Caco-2 (cell line): ENCODE measurements at regions not wholly inside any gene's neighbourhood (a gene's known extent, or its start where the extent isn't known, plus 50 kb on each side); places are given as distances from the start of the nearest gene placed in this dataset.

ENCODE experiments used
- BruUV-seq: library from RNA; stranded (reverse); fragments of 400-500 nt; replicated peaks from 2 replicates; lab custom pipeline; 2021; lab: Mats Ljungman, UMichigan
- CTCF ChIA-PET: fragments of 300-600 bp; sonication (Branson Sonifier 250); formaldehyde crosslinking; loops from one replicate; lab custom pipeline; 2022; ENCODE audit warnings: antibody characterized with exemption; lab: Charles Lee
- POLR2A ChIA-PET: fragments of 300-600 bp; sonication (Branson Sonifier 250); formaldehyde crosslinking; loops from one replicate; lab custom pipeline; 2022; ENCODE audit warnings: antibody characterized with exemption; lab: Charles Lee
- DNase-seq, 2 experiments: peaks; one replicate each; pipeline versions ENCODE4 v3.0.0 to v3.0.0-alpha.2; 2020 to 2022
- H3K27me3 ChIP-seq: replicated peaks from 2 replicates; pipeline ENCODE4 v1.6.0; 2011; ENCODE audit warnings: low read length; ENCODE audit not compliant: control insufficient read depth, insufficient read depth
- H3K36me3 ChIP-seq: 2 replicates; pipeline ENCODE4 v1.5.1; 2011; ENCODE audit warnings: low read length; ENCODE audit not compliant: control insufficient read depth, insufficient read depth
- H3K4me1 ChIP-seq: fragments of 250-450 bp; sonication (Bioruptor Pico); 2 replicates; pipeline ENCODE4 v1.5.1; 2020; ENCODE audit warnings: mild to moderate bottlenecking
- H3K4me3 ChIP-seq: 2 replicates; pipeline ENCODE4 v1.5.1; 2011; ENCODE audit warnings: low read depth, mild to moderate bottlenecking, control low read depth, low read length
- H3K9me3 ChIP-seq: fragments of 250-450 bp; sonication (Bioruptor Pico); 2 replicates; pipeline ENCODE4 v1.5.1; 2020; ENCODE audit warnings: mild to moderate bottlenecking, moderate library complexity
- H3K27ac Mint-ChIP-seq: one replicate; pipeline ENCODE4 v1.8.0; 2022; ENCODE audit warnings: mixed read lengths; ENCODE audit not compliant: unreplicated experiment
- H3K27me3 Mint-ChIP-seq: one replicate; pipeline ENCODE4 v1.8.0; 2022; ENCODE audit warnings: mixed read lengths; ENCODE audit not compliant: insufficient read depth, unreplicated experiment
- H3K36me3 Mint-ChIP-seq: one replicate; pipeline ENCODE4 v1.8.0; 2022; ENCODE audit warnings: mild to moderate bottlenecking, mixed read lengths; ENCODE audit not compliant: insufficient read depth, unreplicated experiment
- H3K4me1 Mint-ChIP-seq: one replicate; pipeline ENCODE4 v1.8.0; 2022; ENCODE audit warnings: low read depth, mixed read lengths; ENCODE audit not compliant: unreplicated experiment
- H3K4me3 Mint-ChIP-seq: one replicate; pipeline ENCODE4 v1.8.0; 2022; ENCODE audit warnings: mild to moderate bottlenecking, moderate library complexity, mixed read lengths; ENCODE audit not compliant: unreplicated experiment
- H3K9me3 Mint-ChIP-seq: one replicate; pipeline ENCODE4 v1.8.0; 2022; ENCODE audit warnings: mixed read lengths; ENCODE audit not compliant: unreplicated experiment
- CTCF ChIP-seq, 2 experiments: fragments of 200-600 bp in 1 of 2; IDR thresholded peaks; 1 replicate in 1 of 2; 2 replicates in 1 of 2; pipeline versions ENCODE4 v1.5.1 to v1.8.0; 2011 to 2022; ENCODE audit warnings: antibody characterized with exemption in 1 of 2, control low read depth in 1 of 2, inconsistent platforms in 1 of 2, low read depth in 1 of 2, low read length in 1 of 2, mild to moderate bottlenecking in 1 of 2, moderate library complexity in 1 of 2; ENCODE audit not compliant: insufficient read depth in 1 of 2, severe bottlenecking in 1 of 2, unreplicated experiment in 1 of 2
- intact Hi-C: fragments of 100-400 bp; cut with micrococcal nuclease; formaldehyde crosslinking; loops from one replicate; pipeline ENCODE4 v1.10.0; 2022; ENCODE audit not compliant: unreplicated experiment

- DNase-seq = peak in 1 of 2 experiments; percentile 20
- no peak for TF ChIP-seq CTCF (IDR thresholded peaks at IDR 0.05; ENCODE audit: insufficient read depth in 1 of 2, low read depth in 1 of 2, low read length in 1 of 2, severe bottlenecking in 1 of 2, unreplicated experiment in 1 of 2)
- H3K9me3 ChIP-seq = 0 out of 2 replicates have a peak, but pooled peaks cover 3% of the 10 kb centered on the region
- H3K4me1 ChIP-seq = no peaks in the 10 kb centered on the region
- Mint-ChIP-seq H3K4me1 (peaks cover 7% of the 10 kb centered on the region), H3K4me3 (peak overlapping the region; percentile 10), H3K27ac (no peak overlapping the region), H3K36me3 (no peaks in the 10 kb centered on the region), H3K9me3 (peaks cover 12% of the 10 kb centered on the region), H3K27me3 (peaks cover 3% of the 10 kb centered on the region)
- H3K36me3 ChIP-seq = no peaks in the 10 kb centered on the region
- no TSS peak for BruUV-seq
- ChIA-PET POLR2A (no interaction called here), CTCF (no interaction called here)
- H3K27me3 ChIP-seq = no peaks in the 10 kb centered on the region
- H3K4me3 ChIP-seq = no peak overlapping the region
- intact Hi-C loops = loop anchor here (5.0 kb wide), 1 partner anchor 90 kb away; no protein-coding TSS in a partner anchor
Measured at GRCh38 chr2:114076961-114077360, 187.1 kb downstream of the ACTR3 start.

GRCh38 chr2:114079366-114080004, 189.6 kb downstream of the ACTR3 start:
- Histone ChIP-seq H3K4me1 (no peaks in the 10 kb centered on the region), H3K27me3 (no peaks in the 10 kb centered on the region), H3K9me3 (0 out of 2 replicates have a peak, but pooled peaks cover 3% of the 10 kb centered on the region), H3K36me3 (no peaks in the 10 kb centered on the region), H3K4me3 (no peak overlapping the region)
- Mint-ChIP-seq H3K4me3 (no peak overlapping the region), H3K27me3 (peaks cover 3% of the 10 kb centered on the region), H3K27ac (no peak overlapping the region), H3K9me3 (peaks cover 14% of the 10 kb centered on the region), H3K36me3 (no peaks in the 10 kb centered on the region), H3K4me1 (peaks cover 7% of the 10 kb centered on the region)
- intact Hi-C loops = loop anchor here (5.0 kb wide), 1 partner anchor 92 kb away; no protein-coding TSS in a partner anchor
- BruUV-seq = no TSS peak
- no peak for DNase-seq
- ChIA-PET POLR2A (no interaction called here), CTCF (no interaction called here)
- TF ChIP-seq CTCF (IDR thresholded peaks at IDR 0.05; ENCODE audit: insufficient read depth in 1 of 2, low read depth in 1 of 2, low read length in 1 of 2, severe bottlenecking in 1 of 2, unreplicated experiment in 1 of 2) = no peak

GRCh38 chr2:114082731-114083433, 193.0 kb downstream of the ACTR3 start:
- ChIA-PET CTCF (no interaction called here), POLR2A (no interaction called here)
- Mint-ChIP-seq H3K9me3 (peaks cover 23% of the 10 kb centered on the region), H3K4me1 (peaks cover 7% of the 10 kb centered on the region), H3K4me3 (no peak overlapping the region), H3K27me3 (peaks cover 3% of the 10 kb centered on the region), H3K36me3 (no peaks in the 10 kb centered on the region), H3K27ac (no peak overlapping the region)
- Histone ChIP-seq H3K4me3 (no peak overlapping the region), H3K27me3 (no peaks in the 10 kb centered on the region), H3K9me3 (peaks cover 6% of the 10 kb centered on the region; the same call in 1 of the 2 replicates), H3K36me3 (no peaks in the 10 kb centered on the region), H3K4me1 (peaks cover 6% of the 10 kb centered on the region; the same call in 1 of the 2 replicates)
- no peak for TF ChIP-seq CTCF (IDR thresholded peaks at IDR 0.05; ENCODE audit: insufficient read depth in 1 of 2, low read depth in 1 of 2, low read length in 1 of 2, severe bottlenecking in 1 of 2, unreplicated experiment in 1 of 2)
- DNase-seq = no peak
- BruUV-seq = no TSS peak
- intact Hi-C loops = no loop called here
